MCF 10A (cell line): ENCODE measurements at regions not wholly inside any gene's neighbourhood (a gene's known extent, or its start where the extent isn't known, plus 50 kb on each side); places are given as distances from the start of the nearest gene placed in this dataset.
A peak's percentile ranks its signal among the peaks of the same experiment; 100 is the strongest.

ENCODE experiments used
- BruUV-seq: library from RNA; stranded (reverse); fragments of 400-500 nt; replicated peaks from 2 replicates; lab custom pipeline; 2021; lab: Mats Ljungman, UMichigan
- CTCF ChIA-PET: fragments of 300-600 bp; sonication (Branson Sonifier 250); formaldehyde crosslinking; extraction: SDS; loops from one replicate; lab custom pipeline; 2021; ENCODE audit warnings: antibody characterized with exemption, inconsistent platforms; lab: Yijun Ruan, JAX
- POLR2A ChIA-PET: fragments of 300-600, 350-650 bp; sonication (Branson Sonifier 250); formaldehyde crosslinking; extraction: SDS; loops from one replicate; lab custom pipeline; 2020; ENCODE audit warnings: antibody characterized with exemption, inconsistent platforms; lab: Yijun Ruan, JAX
- DNase-seq: peaks from one replicate; pipeline ENCODE4 v3.0.0-alpha.2; 2018; ENCODE audit not compliant: unreplicated experiment
- H3K27ac Mint-ChIP-seq: one replicate; pipeline ENCODE4 v1.8.0; 2022; ENCODE audit warnings: mild to moderate bottlenecking, low read depth, mixed read lengths; ENCODE audit not compliant: unreplicated experiment
- H3K27me3 Mint-ChIP-seq: one replicate; pipeline ENCODE4 v1.8.0; 2022; ENCODE audit warnings: mixed read lengths; ENCODE audit not compliant: insufficient read depth, unreplicated experiment
- H3K36me3 Mint-ChIP-seq: one replicate; pipeline ENCODE4 v1.8.0; 2022; ENCODE audit warnings: mild to moderate bottlenecking, moderate library complexity, mixed read lengths; ENCODE audit not compliant: insufficient read depth, unreplicated experiment
- H3K4me1 Mint-ChIP-seq: one replicate; pipeline ENCODE4 v1.8.0; 2022; ENCODE audit warnings: mixed read lengths; ENCODE audit not compliant: insufficient read depth, unreplicated experiment
- H3K4me3 Mint-ChIP-seq: one replicate; pipeline ENCODE4 v1.8.0; 2022; ENCODE audit warnings: mild to moderate bottlenecking, moderate library complexity, mixed read lengths; ENCODE audit not compliant: unreplicated experiment
- H3K9me3 Mint-ChIP-seq: one replicate; pipeline ENCODE4 v1.8.0; 2022; ENCODE audit warnings: mixed read lengths; ENCODE audit not compliant: unreplicated experiment
- CTCF ChIP-seq: fragments of 200-600 bp; IDR thresholded peaks from one replicate; pipeline ENCODE4 v1.8.0; 2022; ENCODE audit warnings: antibody characterized with exemption, mild to moderate bottlenecking; ENCODE audit not compliant: unreplicated experiment
- intact Hi-C: fragments of 100-400 bp; cut with micrococcal nuclease; formaldehyde crosslinking; loops from 2 replicates; pipeline ENCODE4 v1.14.1; 2022

GRCh38 chr12:90099288-90099687 is 390.6 kb upstream of the ATP2B1 start:
- Mint-ChIP-seq H3K9me3 (no peaks in the 10 kb centered on the region), H3K4me3 (no peak overlapping the region), H3K36me3 (peaks cover 5% of the 10 kb centered on the region), H3K27ac (no peak overlapping the region), H3K4me1 (peaks cover 10% of the 10 kb centered on the region), H3K27me3 (no peaks in the 10 kb centered on the region)
- no peak for TF ChIP-seq CTCF
- intact Hi-C loops: no loop called here
- ChIA-PET CTCF (interaction anchor here (0.5 to 0.7 kb wide), 3 partner anchors 536 to 762 kb away, joined by 3 to 7 read pairs (median 3); no protein-coding TSS in a partner anchor), POLR2A (interaction anchor here (0.6 kb wide), 1 partner anchor 393 kb away, joined by 3 read pairs; no protein-coding TSS in a partner anchor)
- DNase-seq: no peak
- no TSS peak for BruUV-seq

GRCh38 chr12:90098132-90098779 is 389.6 kb upstream of the ATP2B1 start:
- Mint-ChIP-seq H3K27me3 (no peaks in the 10 kb centered on the region), H3K36me3 (peaks cover 5% of the 10 kb centered on the region), H3K9me3 (no peaks in the 10 kb centered on the region), H3K4me1 (peaks cover 10% of the 10 kb centered on the region), H3K27ac (no peak overlapping the region), H3K4me3 (no peak overlapping the region)
- DNase-seq: no peak
- CTCF ChIA-PET: interaction anchor here (0.6 kb wide), 1 partner anchor 328 kb away, joined by 5 read pairs; no protein-coding TSS in a partner anchor
- POLR2A ChIA-PET: no interaction called here
- no peak for TF ChIP-seq CTCF
- intact Hi-C loops: no loop called here
- no TSS peak for BruUV-seq

- no peak for TF ChIP-seq CTCF
- Mint-ChIP-seq H3K27ac (peak overlapping the region; percentile 91), H3K9me3 (no peaks in the 10 kb centered on the region), H3K4me3 (no peak overlapping the region), H3K27me3 (no peaks in the 10 kb centered on the region), H3K36me3 (no peaks in the 10 kb centered on the region), H3K4me1 (peaks cover 17% of the 10 kb centered on the region)
- no peak for DNase-seq
- CTCF ChIA-PET: interaction anchor here (0.6 to 1.5 kb wide), 3 partner anchors 385 to 1950 kb away, joined by 3 to 4 read pairs (median 4); partner anchors contain the start of genes CEP290 and TMTC3
- no TSS peak for BruUV-seq
- intact Hi-C loops: loop anchor here (2.0 kb wide), 3 partner anchors 143 to 383 kb away; partner anchors contain the start of gene ATP2B1
- POLR2A ChIA-PET: interaction anchor here (0.6 to 2.0 kb wide), 9 partner anchors 9 to 501 kb away, joined by 3 to 10 read pairs (median 4); partner anchors contain the start of gene ATP2B1
Measured at GRCh38 chr12:90091809-90092208, 383.2 kb upstream of the ATP2B1 start.

GRCh38 chr12:90090929-90091651 is 382.5 kb upstream of the ATP2B1 start:
- Mint-ChIP-seq H3K9me3 (no peaks in the 10 kb centered on the region), H3K4me3 (peak overlapping the region; percentile 9), H3K27me3 (no peaks in the 10 kb centered on the region), H3K27ac (peak overlapping the region; percentile 91), H3K4me1 (peaks cover 17% of the 10 kb centered on the region), H3K36me3 (no peaks in the 10 kb centered on the region)
- TF ChIP-seq CTCF: no peak
- POLR2A ChIA-PET: interaction anchor here (0.6 to 2.0 kb wide), 10 partner anchors 10 to 501 kb away, joined by 3 to 10 read pairs (median 4); partner anchors contain the start of gene ATP2B1
- CTCF ChIA-PET: interaction anchor here (1.1 to 1.5 kb wide), 2 partner anchors 384 to 547 kb away, joined by 4 read pairs; no protein-coding TSS in a partner anchor
- intact Hi-C loops: loop anchor here (2.0 kb wide), 3 partner anchors 142 to 382 kb away; partner anchors contain the start of gene ATP2B1
- DNase-seq: peak; percentile 98
- BruUV-seq: TSS peak; percentile 100
